Activated CD4-positive, alpha-beta T cell treated with anti-CD3 and anti-CD28 coated beads for 36 hours (primary cell): ENCODE measurements at regions not wholly inside any gene's neighbourhood (a gene's known extent, or its start where the extent isn't known, plus 50 kb on each side); places are given as distances from the start of the nearest gene placed in this dataset.

Experiments
- ATAC-seq: fragments of 200-7000 bp; cut with Tn5 transposase; one replicate; pipeline ENCODE4 v1.10.0; 2021; ENCODE audit warnings: mild to moderate bottlenecking, moderate library complexity
- CTCF ChIA-PET: fragments of 350-600 bp; sonication (Branson Sonifier 250); formaldehyde crosslinking; loops from one replicate; lab custom pipeline; 2021; ENCODE audit warnings: antibody characterized with exemption; lab: Charles Lee
- POLR2A ChIA-PET: fragments of 350-600 bp; sonication (Branson Sonifier 250); formaldehyde crosslinking; loops from one replicate; lab custom pipeline; 2021; ENCODE audit warnings: antibody characterized with exemption, inconsistent platforms; lab: Charles Lee
- DNase-seq: peaks from one replicate; pipeline ENCODE4 v3.0.0-alpha.2; 2020
- H3K27ac Mint-ChIP-seq: one replicate; pipeline ENCODE4 v1.8.0; 2021; ENCODE audit warnings: mixed read lengths
- H3K27me3 Mint-ChIP-seq: one replicate; pipeline ENCODE4 v1.8.0; 2021; ENCODE audit warnings: mixed read lengths
- H3K36me3 Mint-ChIP-seq: one replicate; pipeline ENCODE4 v1.8.0; 2021; ENCODE audit warnings: low read depth, mixed read lengths
- H3K4me1 Mint-ChIP-seq: one replicate; pipeline ENCODE4 v1.8.0; 2021; ENCODE audit warnings: mixed read lengths
- H3K4me3 Mint-ChIP-seq: one replicate; pipeline ENCODE4 v1.8.0; 2021; ENCODE audit warnings: mild to moderate bottlenecking, moderate library complexity, mixed read lengths
- H3K9me3 Mint-ChIP-seq: one replicate; pipeline ENCODE4 v1.8.0; 2021; ENCODE audit warnings: low read depth, mixed read lengths
- intact Hi-C, 2 experiments: fragments of 100-400 bp; cut with DNase I in 1 of 2; cut with micrococcal nuclease in 1 of 2; formaldehyde crosslinking; loops; one replicate each; pipeline versions ENCODE4 v1.14.2 to v1.15.1; 2022 to 2024; cut with DNase I, micrococcal nuclease

DNA sequence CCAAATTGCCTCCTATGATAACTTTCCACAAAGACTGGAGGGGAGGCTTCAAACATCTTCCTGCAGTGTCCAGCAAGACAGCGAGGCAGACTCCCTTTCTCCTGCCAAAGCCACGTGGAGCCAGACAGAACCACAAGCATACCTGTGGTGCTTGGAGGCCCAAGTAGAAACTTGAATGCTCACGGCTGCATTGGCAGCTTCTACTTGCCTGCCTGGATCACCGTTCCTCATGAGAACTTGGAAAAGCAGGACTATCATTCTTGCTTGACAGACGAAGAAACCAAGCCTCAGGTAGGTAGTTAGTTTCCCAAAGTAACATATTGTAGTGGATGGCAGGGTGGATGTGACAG, 216.3 kb upstream of the SFRP2 start:
- Mint-ChIP-seq H3K27ac (no peak overlapping the region), H3K4me3 (no peak overlapping the region), H3K4me1 (no peaks in the 10 kb centered on the region), H3K9me3 (no peaks in the 10 kb centered on the region), H3K27me3 (peaks cover 5% of the 10 kb centered on the region), H3K36me3 (no peaks in the 10 kb centered on the region)
- ChIA-PET CTCF (no interaction called here), POLR2A (no interaction called here)
- intact Hi-C loops, result no loop called here
- DNase-seq (no peak), ATAC-seq (no peak)

DNA sequence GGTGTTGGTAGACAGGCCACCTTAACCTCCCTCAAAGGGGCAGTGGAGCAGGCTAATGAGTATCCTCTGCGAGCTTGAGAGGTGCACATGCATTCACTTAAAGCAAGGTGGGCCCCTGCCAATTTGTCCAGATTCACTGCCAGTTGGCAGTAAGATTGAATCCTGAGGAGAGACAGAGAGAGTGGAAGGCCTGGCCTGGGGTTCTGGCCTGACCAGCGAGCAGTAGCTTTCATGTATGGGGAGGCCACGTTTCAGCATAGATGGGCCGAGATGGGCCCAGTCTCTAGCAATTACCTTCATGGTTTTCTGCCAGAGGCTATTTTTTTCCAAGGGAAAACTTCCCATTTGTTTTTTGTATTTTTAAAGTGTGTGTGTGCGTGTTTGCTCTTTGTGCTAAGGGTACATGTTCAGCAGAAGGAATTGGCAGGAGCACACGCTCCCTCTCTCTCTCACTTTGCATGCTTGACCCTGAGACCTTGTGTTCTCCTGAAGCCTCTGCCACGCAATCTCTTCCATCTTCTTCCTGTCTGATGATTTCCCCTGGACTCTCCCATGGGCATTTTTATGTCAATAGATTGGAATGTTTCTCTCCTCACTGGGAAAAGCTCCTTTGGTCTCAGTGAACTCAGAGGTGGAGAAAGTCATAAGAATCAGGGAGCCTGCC, 215.8 kb upstream of the SFRP2 start:
- ATAC-seq, result no peak
- H3K4me1 Mint-ChIP-seq, result no peaks in the 10 kb centered on the region

DNA sequence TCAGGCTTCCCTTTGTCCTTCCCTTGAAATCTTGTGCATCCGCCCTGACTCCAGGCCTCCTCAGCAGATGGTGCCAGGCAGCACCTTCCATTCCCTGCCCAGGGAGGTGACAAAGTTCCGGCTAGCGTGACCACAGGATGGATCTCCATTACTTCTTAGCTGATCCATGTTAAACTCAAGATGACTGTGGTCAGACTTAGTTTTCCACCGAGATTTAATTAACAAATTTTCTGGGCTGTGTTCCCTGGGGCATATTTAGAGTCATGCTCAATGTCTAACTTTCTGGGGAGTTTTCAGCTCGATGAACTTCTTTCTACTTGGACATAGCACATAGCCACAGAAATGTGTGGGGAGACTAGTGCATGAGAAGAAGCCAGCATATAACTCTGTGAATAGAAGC, 215.1 kb upstream of the SFRP2 start:
- ChIA-PET CTCF (interaction anchor here (0.8 kb wide), 1 partner anchor 218 kb away, joined by 4 read pairs; no protein-coding TSS in a partner anchor), POLR2A (no interaction called here)
- H3K4me1 Mint-ChIP-seq, result no peaks in the 10 kb centered on the region
- peaks cover 6% of the 10 kb centered on the region for H3K27me3 Mint-ChIP-seq
- H3K4me3 Mint-ChIP-seq, result no peak overlapping the region
- H3K36me3 Mint-ChIP-seq, result no peaks in the 10 kb centered on the region
- H3K27ac Mint-ChIP-seq, result no peak overlapping the region
- ATAC-seq (no peak), DNase-seq (no peak)
- intact Hi-C loops, result no loop called here
- H3K9me3 Mint-ChIP-seq, result no peaks in the 10 kb centered on the region

More for the DNA sequence above, 215.8 kb upstream of the SFRP2 start:
- Mint-ChIP-seq H3K27me3 (peaks cover 6% of the 10 kb centered on the region), H3K4me3 (no peak overlapping the region), H3K36me3 (no peaks in the 10 kb centered on the region), H3K27ac (no peak overlapping the region), H3K9me3 (no peaks in the 10 kb centered on the region)
- no peak for DNase-seq
- CTCF ChIA-PET, result interaction anchor here (0.8 kb wide), 1 partner anchor 219 kb away, joined by 4 read pairs; no protein-coding TSS in a partner anchor
- intact Hi-C loops, result no loop called here
- POLR2A ChIA-PET, result no interaction called here

DNA sequence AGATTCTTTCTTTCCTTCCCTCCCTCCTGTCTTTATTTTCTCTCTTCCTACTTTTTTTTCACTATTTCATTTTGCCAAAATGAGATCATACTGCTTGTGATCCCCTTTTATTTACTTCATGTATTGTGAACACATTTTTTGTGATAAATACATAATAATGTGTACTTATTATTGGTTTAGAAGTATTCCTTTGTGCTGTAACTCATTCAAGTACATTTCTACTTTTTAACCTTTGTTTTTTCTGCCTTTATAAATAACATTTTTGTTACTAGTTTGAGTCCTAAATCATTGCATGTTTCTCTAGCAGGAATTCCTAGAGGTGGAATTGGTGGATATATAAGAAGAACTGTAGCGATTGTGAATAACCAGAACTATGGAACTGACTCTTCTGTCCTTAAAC, 214.5 kb upstream of the SFRP2 start:
- no peaks in the 10 kb centered on the region for H3K9me3 Mint-ChIP-seq
- DNase-seq (no peak), ATAC-seq (no peak)
- CTCF ChIA-PET, result no interaction called here
- H3K36me3 Mint-ChIP-seq, result no peaks in the 10 kb centered on the region
- H3K27ac Mint-ChIP-seq, result no peak overlapping the region
- POLR2A ChIA-PET, result no interaction called here
- peaks cover 6% of the 10 kb centered on the region for H3K27me3 Mint-ChIP-seq
- no peak overlapping the region for H3K4me3 Mint-ChIP-seq
- no peaks in the 10 kb centered on the region for H3K4me1 Mint-ChIP-seq
- intact Hi-C loops, result no loop called here

DNA sequence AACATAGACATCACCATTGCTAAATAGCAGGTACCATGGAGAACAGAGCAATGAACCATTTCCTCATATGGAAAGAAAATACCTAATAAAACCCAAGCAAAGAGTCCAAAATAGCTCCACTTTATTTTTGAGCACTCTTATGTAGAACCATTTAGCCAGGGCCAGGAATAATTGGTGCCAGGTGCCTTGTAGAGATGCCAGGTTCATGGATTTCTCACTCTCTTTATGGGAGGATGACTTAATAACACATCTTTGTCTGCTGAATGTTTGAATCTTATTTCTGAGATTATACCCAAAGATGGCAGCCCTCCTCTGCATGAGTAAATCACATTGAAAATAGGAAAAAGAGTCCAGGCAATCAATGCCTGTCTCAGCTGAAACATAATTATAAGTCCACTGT, 212.3 kb upstream of the SFRP2 start:
- no peak overlapping the region for H3K4me3 Mint-ChIP-seq
- H3K36me3 Mint-ChIP-seq, result no peaks in the 10 kb centered on the region
- ChIA-PET POLR2A (no interaction called here), CTCF (no interaction called here)
- H3K27ac Mint-ChIP-seq, result no peak overlapping the region
- H3K4me1 Mint-ChIP-seq, result no peaks in the 10 kb centered on the region
- intact Hi-C loops, result no loop called here
- ATAC-seq, result no peak
- H3K27me3 Mint-ChIP-seq, result peaks cover 10% of the 10 kb centered on the region
- no peak for DNase-seq
- peaks cover 6% of the 10 kb centered on the region for H3K9me3 Mint-ChIP-seq

DNA sequence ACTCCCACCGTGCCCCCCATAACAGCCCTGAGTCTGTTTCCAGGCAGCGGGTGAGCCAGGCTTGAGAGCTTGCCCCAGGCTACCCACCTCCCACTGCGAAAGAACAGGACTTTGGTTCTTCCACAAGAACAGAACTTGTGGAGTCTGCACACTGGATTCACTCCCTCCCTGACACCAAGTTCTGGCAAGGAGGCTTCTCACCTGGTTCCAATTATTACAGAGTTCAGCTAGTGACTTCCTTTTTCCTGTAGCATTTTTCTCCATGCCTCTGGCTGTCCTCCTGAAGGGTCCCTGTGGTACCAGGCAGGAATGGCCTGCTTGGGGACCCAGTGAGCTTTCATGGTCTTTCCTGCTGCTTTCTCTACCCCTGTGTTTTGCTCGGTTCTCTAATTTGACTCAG, 208.6 kb upstream of the SFRP2 start:
- intact Hi-C loops, result no loop called here
- Mint-ChIP-seq H3K4me3 (no peak overlapping the region), H3K4me1 (no peaks in the 10 kb centered on the region), H3K36me3 (no peaks in the 10 kb centered on the region), H3K9me3 (peaks cover 12% of the 10 kb centered on the region), H3K27me3 (peaks cover 16% of the 10 kb centered on the region), H3K27ac (no peak overlapping the region)
- ChIA-PET CTCF (no interaction called here), POLR2A (no interaction called here)
- DNase-seq (no peak), ATAC-seq (no peak)

DNA sequence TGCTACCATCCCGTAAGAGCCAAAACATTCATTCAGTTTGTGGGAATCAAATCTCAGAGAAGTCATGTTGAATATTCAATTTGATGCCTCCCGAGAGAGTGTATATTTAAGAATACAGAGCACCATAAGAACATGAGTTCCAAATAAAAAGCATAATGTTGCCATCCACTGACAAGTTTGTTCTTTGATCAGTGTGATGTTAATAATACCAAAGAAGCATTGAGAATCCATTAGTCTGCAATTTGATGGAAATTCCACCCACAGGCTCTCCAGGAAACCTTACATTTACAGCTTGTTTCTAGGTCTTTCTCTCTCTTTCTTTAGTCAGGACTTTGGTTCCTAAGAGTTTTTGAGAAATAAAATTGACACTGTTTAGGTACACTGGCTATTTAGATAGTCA, 200.6 kb upstream of the SFRP2 start:
- POLR2A ChIA-PET, result no interaction called here

DNA sequence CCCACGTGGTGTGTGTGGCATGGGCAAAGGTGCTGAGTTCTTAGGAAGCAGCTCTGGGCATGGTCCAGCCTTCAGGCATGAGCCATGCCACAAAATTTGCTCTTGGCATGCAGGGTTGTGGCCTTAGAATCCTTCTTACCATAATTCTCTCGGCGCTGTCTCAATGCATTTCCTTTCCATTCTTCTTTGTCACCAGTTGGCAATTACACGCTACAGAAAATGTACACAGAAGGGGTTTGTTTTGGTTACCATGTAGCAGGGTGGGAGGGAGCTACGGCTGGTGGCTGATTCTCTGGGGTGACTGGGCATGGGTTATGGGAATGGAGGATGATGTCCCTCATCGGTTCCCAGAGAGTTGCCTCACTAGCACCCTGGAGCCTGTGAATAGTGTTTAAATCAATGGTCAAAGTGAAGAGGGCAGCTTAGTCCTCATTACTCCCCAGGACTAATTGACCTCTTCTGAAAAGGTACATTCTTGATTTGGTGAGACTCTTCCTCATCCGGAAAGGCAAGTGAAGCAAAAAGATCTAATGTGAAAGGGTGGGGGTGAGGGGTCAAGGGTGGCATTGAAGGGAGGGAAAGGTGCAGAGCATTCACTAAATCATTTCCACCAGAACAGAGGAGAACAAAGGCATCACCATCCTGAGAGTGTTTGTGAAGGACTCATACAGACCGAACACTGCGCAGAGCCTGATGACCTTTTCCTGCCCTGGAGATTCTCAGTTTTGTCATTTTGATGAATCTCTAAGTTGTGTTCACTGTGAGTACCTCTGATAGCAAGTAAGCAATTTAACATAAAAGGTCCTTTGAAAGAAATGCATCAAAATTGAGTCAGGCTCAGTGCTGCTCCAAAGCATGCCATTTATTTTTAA, 199.8 kb upstream of the SFRP2 start:
- Mint-ChIP-seq H3K27me3 (peaks cover 6% of the 10 kb centered on the region), H3K36me3 (no peaks in the 10 kb centered on the region), H3K4me3 (no peak overlapping the region), H3K27ac (no peak overlapping the region), H3K9me3 (no peaks in the 10 kb centered on the region), H3K4me1 (no peaks in the 10 kb centered on the region)
- ATAC-seq, result no peak
- CTCF ChIA-PET, result interaction anchor here (0.7 kb wide), 1 partner anchor 1976 kb away, joined by 3 read pairs; no protein-coding TSS in a partner anchor
- intact Hi-C loops, result no loop called here
- POLR2A ChIA-PET, result no interaction called here
- DNase-seq, result no peak

More for the DNA sequence above, 200.6 kb upstream of the SFRP2 start:
- H3K27me3 Mint-ChIP-seq, result peaks cover 8% of the 10 kb centered on the region
- H3K36me3 Mint-ChIP-seq, result no peaks in the 10 kb centered on the region
- intact Hi-C loops, result no loop called here
- DNase-seq (no peak), ATAC-seq (no peak)
- H3K9me3 Mint-ChIP-seq, result no peaks in the 10 kb centered on the region
- no peaks in the 10 kb centered on the region for H3K4me1 Mint-ChIP-seq
- H3K4me3 Mint-ChIP-seq, result no peak overlapping the region
- CTCF ChIA-PET, result interaction anchor here (0.7 kb wide), 1 partner anchor 1977 kb away, joined by 3 read pairs; no protein-coding TSS in a partner anchor
- H3K27ac Mint-ChIP-seq, result no peak overlapping the region

DNA sequence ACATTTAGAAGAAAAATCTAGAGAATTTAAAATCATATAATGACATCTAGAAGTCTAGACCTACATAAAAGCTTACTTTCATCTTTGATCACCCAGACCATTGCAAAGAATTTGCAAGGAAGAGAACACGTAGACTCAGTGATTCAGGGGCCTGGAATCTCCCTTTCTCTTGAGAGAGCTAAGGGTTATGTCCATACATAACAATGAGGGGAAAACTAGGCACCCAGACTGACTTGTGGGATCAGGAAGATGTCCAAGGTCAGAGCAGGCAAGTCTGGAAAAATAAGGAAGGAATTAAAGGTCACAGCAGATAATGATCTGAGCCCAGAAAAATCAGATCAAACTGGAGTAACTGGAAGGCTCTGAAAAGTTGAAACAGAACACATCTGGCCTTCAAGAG, 198.4 kb upstream of the SFRP2 start:
- Mint-ChIP-seq H3K9me3 (peaks cover 5% of the 10 kb centered on the region), H3K36me3 (no peaks in the 10 kb centered on the region), H3K4me1 (no peaks in the 10 kb centered on the region), H3K4me3 (no peak overlapping the region), H3K27ac (no peak overlapping the region), H3K27me3 (peaks cover 11% of the 10 kb centered on the region)
- CTCF ChIA-PET, result no interaction called here
- DNase-seq (no peak), ATAC-seq (no peak)
- intact Hi-C loops, result no loop called here
- POLR2A ChIA-PET, result no interaction called here

DNA sequence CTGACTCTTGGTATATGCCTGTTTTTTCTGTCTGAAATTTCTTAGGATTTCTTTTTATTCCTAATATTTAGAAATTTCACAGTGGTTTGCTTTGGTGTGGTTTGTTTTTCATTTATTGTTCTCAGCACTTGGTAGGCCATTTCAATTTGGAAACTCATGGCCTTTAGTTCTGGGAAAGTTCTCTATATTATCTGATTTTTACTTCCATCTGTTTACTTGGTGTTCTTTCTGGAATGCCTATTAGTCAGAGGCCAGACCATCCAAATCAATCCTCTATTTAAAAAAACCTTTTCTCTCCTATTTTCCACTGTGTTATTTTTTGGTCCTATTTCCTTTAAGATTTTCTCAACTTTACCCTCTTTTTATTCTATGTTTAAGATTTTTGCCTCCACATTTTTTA, 188.1 kb upstream of the SFRP2 start:
- no peaks in the 10 kb centered on the region for H3K4me1 Mint-ChIP-seq
- CTCF ChIA-PET, result no interaction called here
- no peak overlapping the region for H3K27ac Mint-ChIP-seq
- DNase-seq (no peak), ATAC-seq (no peak)
- POLR2A ChIA-PET, result no interaction called here
- no peak overlapping the region for H3K4me3 Mint-ChIP-seq
- intact Hi-C loops, result no loop called here
- no peaks in the 10 kb centered on the region for H3K27me3 Mint-ChIP-seq
- H3K36me3 Mint-ChIP-seq, result no peaks in the 10 kb centered on the region
- peaks cover 16% of the 10 kb centered on the region for H3K9me3 Mint-ChIP-seq

DNA sequence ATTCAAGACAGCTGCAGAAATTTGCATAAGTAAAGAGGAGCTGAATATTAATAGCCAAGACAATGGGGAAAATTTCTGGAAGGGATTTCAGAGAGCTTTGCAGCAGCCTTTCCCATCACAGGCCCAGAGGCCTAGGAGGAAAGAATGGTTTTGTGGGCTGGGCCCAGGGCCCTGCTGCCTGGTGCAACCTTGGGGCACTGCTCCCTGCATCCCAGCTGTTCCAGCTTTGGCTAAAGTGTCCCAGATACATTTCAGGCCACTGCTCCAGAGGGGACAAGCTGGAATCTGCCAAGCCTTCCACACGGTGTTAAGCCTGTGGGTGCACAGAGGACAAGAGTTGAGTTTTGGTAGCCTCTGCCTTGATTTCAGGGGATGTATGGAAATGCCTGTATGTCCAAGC, 185.6 kb upstream of the SFRP2 start:
- Mint-ChIP-seq H3K27ac (no peak overlapping the region), H3K27me3 (no peaks in the 10 kb centered on the region), H3K4me1 (no peaks in the 10 kb centered on the region), H3K36me3 (no peaks in the 10 kb centered on the region), H3K9me3 (peaks cover 16% of the 10 kb centered on the region), H3K4me3 (no peak overlapping the region)
- DNase-seq (no peak), ATAC-seq (no peak)
- intact Hi-C loops, result no loop called here
- ChIA-PET POLR2A (no interaction called here), CTCF (no interaction called here)

DNA sequence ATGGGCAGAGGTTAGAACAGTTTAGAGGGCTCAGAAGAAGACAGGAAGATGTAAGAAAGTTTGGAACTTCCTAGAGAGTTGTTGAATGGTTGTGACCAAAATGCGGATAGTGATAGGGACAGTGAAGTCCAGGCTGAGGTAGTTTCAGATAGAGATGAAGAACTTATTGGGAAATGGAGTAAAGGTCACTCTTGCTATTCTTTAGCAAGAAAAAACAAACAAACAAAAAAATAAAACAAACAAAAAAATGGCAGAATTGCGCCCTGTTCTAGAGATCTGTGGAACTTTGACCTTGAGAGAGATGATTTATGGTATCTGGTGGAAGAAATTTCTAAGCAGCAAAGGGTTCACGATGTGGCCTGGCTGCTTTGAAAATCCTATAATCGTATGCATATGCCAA, 185.1 kb upstream of the SFRP2 start:
- CTCF ChIA-PET, result no interaction called here

More for the DNA sequence above, 185.1 kb upstream of the SFRP2 start:
- DNase-seq (no peak), ATAC-seq (no peak)
- H3K27ac Mint-ChIP-seq, result no peak overlapping the region
- H3K36me3 Mint-ChIP-seq, result no peaks in the 10 kb centered on the region
- POLR2A ChIA-PET, result no interaction called here
- H3K4me3 Mint-ChIP-seq, result no peak overlapping the region
- intact Hi-C loops, result no loop called here
- no peaks in the 10 kb centered on the region for H3K27me3 Mint-ChIP-seq
- no peaks in the 10 kb centered on the region for H3K4me1 Mint-ChIP-seq
- H3K9me3 Mint-ChIP-seq, result peaks cover 16% of the 10 kb centered on the region
